Osteocyte (in vitro differentiated cells): ENCODE measurements at regions not wholly inside any gene's neighbourhood (a gene's known extent, or its start where the extent isn't known, plus 50 kb on each side); places are given as distances from the start of the nearest gene placed in this dataset.

ENCODE experiments used
- DNase-seq: peaks from one replicate; pipeline ENCODE4 v3.0.0; 2021; ENCODE audit warnings: mixed read lengths; ENCODE audit not compliant: unreplicated experiment; ENCODE audit errors: extremely low spot score
- H3K27ac Mint-ChIP-seq: one replicate; pipeline ENCODE4 v1.8.0; 2021; ENCODE audit warnings: mild to moderate bottlenecking, mixed read lengths; ENCODE audit not compliant: unreplicated experiment
- H3K27me3 Mint-ChIP-seq: one replicate; pipeline ENCODE4 v1.8.0; 2021; ENCODE audit warnings: mixed read lengths; ENCODE audit not compliant: unreplicated experiment
- H3K36me3 Mint-ChIP-seq: one replicate; pipeline ENCODE4 v1.8.0; 2021; ENCODE audit warnings: mixed read lengths; ENCODE audit not compliant: unreplicated experiment
- H3K4me1 Mint-ChIP-seq: one replicate; pipeline ENCODE4 v1.8.0; 2021; ENCODE audit warnings: mixed read lengths; ENCODE audit not compliant: unreplicated experiment
- H3K4me3 Mint-ChIP-seq: one replicate; pipeline ENCODE4 v1.8.0; 2021; ENCODE audit warnings: mild to moderate bottlenecking, moderate library complexity, mixed read lengths; ENCODE audit not compliant: unreplicated experiment
- H3K9me3 Mint-ChIP-seq: one replicate; pipeline ENCODE4 v1.8.0; 2021; ENCODE audit warnings: mixed read lengths; ENCODE audit not compliant: unreplicated experiment
- CTCF ChIP-seq: fragments of 200-600 bp; sonication (generic); IDR thresholded peaks from 2 replicates; pipeline ENCODE4 v1.5.0; 2021; ENCODE audit warnings: antibody characterized with exemption, mild to moderate bottlenecking, moderate library complexity

DNA sequence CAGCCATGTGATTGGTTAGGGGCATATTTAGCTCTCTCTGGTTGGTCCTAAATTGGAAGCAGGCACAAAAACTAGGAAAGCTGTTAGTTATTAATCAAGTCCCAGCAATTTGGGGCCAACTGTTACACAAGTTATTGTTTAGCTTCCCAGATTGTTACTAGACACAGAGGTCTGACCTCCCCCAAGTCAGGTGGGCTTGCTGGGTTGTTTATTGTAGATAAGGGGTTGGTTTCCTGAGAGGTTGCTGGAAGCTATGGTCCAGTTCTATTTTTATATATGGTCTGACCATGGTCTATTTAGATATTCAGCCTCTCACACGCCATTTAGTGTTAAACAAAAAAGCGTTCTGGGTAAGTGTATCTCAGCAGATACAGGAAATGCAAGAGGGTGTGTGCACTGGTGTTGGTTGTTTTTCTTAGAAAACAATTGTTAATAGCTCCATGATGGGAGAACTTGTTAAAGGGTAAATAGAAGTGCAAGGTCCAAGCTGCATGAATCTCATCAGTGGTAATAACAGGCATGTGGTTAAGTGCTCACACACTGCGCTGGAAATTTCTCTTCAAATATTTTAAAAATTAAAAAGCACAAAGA lies 150.0 kb downstream of the RAP2A start:
- H3K27ac Mint-ChIP-seq = no peak overlapping the region
- H3K4me1 Mint-ChIP-seq = no peaks in the 10 kb centered on the region
- TF ChIP-seq CTCF = no peak
- H3K4me3 Mint-ChIP-seq = no peak overlapping the region
- H3K27me3 Mint-ChIP-seq = peaks cover 16% of the 10 kb centered on the region
- no peak for DNase-seq
- H3K36me3 Mint-ChIP-seq = no peaks in the 10 kb centered on the region
- no peaks in the 10 kb centered on the region for H3K9me3 Mint-ChIP-seq

DNA sequence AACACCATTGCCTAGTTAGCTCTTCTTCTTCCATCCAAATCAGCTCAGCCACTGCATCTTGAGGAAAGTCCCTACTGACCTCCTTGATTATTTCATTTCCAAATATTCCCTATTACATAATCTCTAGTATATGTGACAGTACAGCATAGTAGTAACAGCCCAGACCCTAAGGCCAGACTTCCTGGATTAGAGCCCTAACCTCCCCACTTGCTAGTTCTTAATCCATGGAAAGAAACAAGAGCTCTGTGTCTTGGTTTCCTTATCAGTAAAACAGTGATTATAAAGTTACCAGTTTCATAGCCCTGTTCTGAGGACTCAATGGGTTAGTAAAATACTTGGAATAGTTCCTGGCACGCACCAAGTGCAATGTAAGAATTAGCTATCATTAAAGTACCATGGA lies 153.0 kb downstream of the RAP2A start:
- H3K9me3 Mint-ChIP-seq = no peaks in the 10 kb centered on the region
- TF ChIP-seq CTCF = no peak
- H3K27ac Mint-ChIP-seq = no peak overlapping the region
- H3K36me3 Mint-ChIP-seq = no peaks in the 10 kb centered on the region
- DNase-seq = no peak
- H3K4me1 Mint-ChIP-seq = no peaks in the 10 kb centered on the region
- H3K4me3 Mint-ChIP-seq = no peak overlapping the region
- H3K27me3 Mint-ChIP-seq = peaks cover 12% of the 10 kb centered on the region

DNA sequence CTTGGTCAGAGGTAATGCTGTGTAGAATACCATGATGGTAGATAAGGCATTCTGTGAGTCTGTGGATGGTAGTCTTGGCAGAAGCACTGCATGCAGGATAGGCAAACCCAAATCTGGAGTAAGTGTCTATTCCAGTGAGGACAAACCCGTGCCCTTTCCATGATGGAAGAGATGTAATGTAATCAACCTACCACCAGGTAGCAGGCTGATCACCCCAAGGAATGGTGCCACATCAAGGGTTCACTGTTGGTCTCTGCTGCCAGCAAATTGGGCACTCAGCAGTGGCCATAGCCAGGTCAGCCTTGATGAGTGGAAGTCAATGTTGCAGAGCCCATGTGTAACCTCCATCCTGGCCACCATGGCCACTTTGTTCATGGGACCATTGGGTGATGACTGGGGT lies 155.0 kb downstream of the RAP2A start:
- Mint-ChIP-seq H3K9me3 (no peaks in the 10 kb centered on the region), H3K27ac (no peak overlapping the region), H3K4me3 (no peak overlapping the region)

DNA sequence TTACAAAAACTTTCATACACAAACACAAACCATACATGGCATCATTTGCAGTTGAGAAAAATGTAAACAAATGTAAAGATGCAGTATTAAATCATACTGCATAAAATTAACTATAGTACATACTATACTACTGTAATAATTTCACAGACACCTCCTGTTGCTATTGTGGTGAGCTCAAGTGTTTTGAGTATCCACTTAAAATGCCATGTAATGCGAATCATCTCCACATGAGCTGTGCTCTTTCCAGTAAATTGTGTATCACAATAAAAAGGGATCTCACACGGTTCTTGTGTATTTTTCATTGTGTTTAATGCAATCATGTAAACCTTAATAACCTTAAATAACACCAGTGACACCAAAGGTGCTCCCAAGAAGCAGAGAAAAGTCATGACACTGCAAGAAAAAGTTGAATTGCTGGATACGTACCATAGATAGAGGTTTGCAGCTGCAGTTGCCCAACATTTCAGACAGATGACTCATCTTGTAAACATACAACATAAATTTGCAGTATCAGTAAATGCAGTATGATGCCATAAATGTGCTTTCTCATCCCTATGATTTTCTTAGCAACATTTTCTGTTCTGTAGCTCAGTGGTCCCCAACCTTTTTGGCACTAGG lies 166.6 kb downstream of the RAP2A start:
- no peak for TF ChIP-seq CTCF
- DNase-seq = no peak
- Mint-ChIP-seq H3K27ac (peak overlapping the region; percentile 42), H3K36me3 (peaks cover 3% of the 10 kb centered on the region), H3K27me3 (peaks cover 16% of the 10 kb centered on the region), H3K4me3 (no peak overlapping the region), H3K9me3 (peaks cover 8% of the 10 kb centered on the region), H3K4me1 (peaks cover 3% of the 10 kb centered on the region)

More for the DNA sequence above, 155.0 kb downstream of the RAP2A start:
- Mint-ChIP-seq H3K36me3 (no peaks in the 10 kb centered on the region), H3K27me3 (peaks cover 12% of the 10 kb centered on the region), H3K4me1 (no peaks in the 10 kb centered on the region)
- DNase-seq = no peak
- no peak for TF ChIP-seq CTCF

DNA sequence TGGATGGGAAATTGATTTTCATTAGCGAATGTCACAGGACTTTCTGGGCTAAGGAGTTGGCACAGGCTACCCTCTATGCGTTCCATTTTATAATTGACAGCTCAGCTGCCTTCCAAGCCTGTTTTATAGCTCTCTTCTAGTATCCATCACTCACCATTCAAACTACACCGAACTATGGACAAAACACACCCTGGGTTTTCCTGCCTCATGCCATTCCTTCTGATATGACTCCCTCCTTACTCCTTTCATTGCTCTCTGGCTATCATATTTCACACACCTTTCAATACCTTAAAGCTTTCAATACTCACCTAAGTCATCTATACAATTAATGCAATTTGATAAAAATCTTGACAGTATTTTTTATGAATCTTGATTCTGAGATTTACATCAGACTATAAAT lies 181.3 kb downstream of the RAP2A start:
- Mint-ChIP-seq H3K36me3 (no peaks in the 10 kb centered on the region), H3K4me3 (no peak overlapping the region), H3K27me3 (peaks cover 37% of the 10 kb centered on the region), H3K4me1 (no peaks in the 10 kb centered on the region), H3K9me3 (no peaks in the 10 kb centered on the region), H3K27ac (no peak overlapping the region)
- DNase-seq = no peak
- no peak for TF ChIP-seq CTCF
